ENCODE measurements at regions not wholly inside any gene's neighbourhood (a gene's known extent, or its start where the extent isn't known, plus 50 kb on each side); places are given as distances from the start of the nearest gene placed in this dataset.
"Not testable (repeated sequence)": the region's sequence is repeated elsewhere in the genome, so short reads cannot be mapped to it uniquely, and the experiment has no call there.

DNA sequence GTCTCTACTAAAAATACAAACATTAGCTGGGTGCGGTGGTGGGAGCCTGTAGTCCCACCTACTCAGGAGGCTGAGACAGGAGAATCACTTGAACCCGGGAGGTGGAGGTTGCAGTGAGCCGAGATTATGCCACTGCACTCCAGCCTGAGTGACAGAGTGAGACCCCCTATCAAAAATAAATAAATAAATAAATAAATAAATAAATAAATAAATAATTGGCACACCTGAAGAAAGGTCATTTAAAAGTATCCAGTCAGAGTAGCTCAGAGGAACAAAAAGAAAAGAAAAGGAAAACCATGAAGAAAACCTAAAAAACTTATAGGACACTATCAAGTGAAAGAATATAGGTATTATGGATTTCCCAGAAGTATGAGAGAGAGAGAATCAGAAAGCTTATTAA, 330.1 kb upstream of the AR start:
- DNase-seq: not testable (repeated sequence)

DNA sequence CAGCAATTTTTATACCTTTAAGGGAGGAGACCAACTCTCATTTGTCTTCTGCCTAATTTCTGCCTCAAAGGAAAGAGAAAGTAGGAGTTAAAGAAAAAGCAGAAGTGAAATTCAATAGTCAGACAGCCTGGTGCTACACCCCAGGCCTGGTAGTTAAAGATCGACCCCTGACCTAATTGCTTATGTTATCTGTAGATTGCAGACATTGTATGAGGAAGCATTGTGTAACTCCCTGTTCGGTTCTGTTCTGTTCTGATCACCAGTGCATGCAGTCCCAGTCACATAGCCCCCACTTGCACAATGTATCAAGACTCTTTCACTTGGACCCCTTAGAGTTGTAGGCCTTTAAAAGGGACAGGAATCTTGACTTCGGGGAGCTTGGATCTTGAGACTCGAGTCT, 335.9 kb upstream of the AR start:
- DNase-seq: no peak

DNA sequence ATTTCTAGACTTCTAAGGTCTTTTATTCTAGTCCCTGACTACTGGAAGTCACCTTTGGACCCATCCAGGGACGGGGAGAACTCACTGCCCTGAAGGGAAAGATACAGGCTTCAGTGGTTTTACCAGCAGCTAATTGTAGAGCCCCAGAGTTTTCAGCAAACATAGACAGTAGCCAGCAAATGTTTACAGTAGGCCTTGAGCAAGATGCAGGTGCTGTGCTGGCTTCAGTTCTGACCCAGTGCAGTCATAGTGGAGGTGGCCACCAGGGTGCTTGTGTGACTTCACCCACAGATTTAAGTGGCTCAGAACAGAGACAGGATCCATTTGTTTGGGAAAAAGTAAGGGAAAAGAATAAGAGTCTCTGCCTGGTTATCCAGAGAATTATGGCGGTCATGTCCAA, 384.4 kb upstream of the AR start:
- DNase-seq: no peak

DNA sequence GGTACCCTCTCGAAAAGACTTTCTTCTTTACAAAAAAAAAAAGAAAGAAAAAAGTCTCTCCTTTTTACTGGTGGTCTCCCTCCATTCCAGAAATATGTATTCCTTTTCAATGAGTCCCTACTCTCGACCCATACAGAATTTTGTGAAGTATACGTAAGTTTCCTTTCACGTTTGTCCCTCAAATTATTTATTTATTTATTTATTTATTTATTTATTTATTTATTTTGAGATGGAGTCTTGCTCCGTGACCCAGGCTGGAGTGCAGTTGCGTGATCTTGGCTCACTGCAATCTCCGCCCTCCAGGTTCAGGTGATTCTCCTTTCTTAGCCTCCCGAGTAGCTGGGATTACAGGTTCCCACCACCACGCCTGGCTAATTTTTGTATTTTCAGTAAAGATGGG, 429.2 kb upstream of the AR start:
- no peak for DNase-seq

DNA sequence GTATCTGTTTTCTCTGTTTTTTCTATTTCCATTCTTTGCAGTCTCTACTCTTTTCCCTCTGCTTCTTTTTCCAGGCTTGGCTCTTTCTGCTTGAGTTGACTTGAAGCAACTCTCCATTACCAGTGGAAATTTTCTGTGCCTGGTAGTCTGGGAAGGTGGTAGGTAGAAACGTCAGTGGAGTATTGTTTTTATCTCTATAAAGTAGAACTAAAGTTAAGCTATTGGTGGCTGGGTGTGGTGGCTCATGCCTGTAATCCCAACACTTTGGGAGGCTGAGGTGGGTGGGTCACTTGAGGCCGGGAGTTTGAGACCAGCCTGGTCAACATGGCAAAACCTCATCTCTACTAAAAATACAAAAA, 438.1 kb upstream of the AR start:
- DNase-seq: no peak

DNA sequence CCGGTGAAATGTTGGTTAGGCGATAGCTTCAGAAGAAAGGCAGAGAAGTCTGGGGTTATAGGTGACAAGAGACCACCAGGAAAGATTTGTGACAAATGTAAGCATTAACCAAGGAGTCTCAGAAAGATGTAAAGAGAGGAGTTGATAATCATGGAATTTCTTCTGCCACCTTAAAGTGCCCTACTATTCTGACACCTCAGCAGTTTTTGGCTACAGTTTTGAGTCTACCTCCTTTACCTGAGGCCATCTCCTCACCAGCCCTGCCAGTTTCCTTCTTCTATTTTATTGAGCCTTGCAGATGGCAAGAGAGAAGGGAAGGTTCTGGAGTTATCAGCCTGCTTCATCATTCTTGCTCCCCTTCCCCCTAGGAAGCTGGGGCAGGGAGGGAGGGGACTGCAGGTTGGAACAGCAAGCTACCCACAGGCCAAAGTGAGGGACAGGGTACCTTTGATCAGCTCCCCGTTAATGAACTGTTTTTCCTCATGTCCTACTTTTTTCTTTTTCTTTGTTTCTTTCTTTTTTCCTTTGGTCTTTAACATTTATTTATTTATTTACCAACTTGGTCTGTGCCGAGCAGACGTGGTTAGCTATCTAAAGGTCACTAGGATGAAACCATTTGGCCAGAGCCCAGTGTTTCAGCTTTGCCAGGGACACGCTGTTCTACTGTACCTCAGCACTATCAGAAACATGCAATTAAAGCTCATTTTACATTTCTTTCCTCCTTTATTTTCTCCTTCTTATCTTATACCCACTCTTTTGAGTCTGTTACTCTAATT, 438.7 kb upstream of the AR start:
- DNase-seq: no peak

DNA sequence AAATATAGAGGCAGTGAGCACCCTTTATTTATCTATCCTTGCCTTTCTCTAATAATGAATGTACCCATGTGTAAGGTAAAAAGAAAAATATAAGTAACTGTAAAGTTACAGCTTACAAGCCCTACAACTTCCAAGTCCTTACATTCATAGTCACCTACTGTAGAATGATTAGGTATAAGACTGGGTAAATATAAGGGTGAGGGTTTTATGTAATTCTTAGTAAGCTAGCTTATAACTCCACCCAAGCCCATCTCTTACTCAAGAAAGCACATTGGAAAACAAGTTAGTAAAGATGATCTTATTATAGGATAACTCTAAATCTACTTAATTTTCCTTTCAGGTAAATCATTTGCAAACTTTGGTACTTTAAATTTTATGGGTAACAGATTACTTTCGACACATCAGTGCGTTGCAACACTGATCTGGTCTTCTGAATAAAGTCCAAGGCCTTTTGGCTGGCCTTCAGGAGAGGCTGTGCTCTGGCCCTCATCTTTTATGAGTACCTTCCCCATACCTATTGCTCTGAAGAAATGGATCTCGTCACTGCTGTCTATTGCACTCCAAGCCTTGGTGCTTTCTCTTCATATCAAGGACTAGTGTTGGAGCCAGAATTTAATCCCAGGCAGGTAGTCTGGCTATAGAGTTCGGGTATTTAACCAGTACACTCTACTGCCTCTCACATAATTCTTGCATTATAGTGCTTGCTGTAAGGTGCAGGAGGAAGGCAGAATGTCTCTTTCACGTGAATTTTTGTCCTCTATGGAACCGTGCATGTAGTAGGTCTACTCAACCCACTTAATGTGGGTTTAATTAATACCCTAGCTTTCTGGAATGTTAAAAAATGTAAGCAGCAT, 443.6 kb upstream of the AR start:
- no peak for DNase-seq

DNA sequence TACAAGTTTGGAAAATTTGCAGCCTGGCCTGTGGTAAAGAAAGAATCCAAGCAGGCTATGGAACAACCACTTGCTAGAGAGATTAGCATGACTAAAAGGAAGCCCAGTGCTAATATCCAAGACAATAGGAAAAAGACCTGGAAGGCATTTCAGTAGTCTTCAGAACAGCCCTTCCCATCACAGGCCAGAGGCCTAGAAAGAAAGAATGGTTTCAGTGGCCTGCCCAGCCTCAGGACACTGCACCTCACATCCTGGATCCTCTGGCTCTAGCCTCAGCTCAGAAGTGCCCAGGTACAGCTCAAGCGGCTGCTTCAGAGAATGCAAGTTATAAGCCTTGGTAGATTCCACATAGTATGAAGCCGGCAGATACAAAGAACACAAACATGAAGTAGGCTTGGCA, 449.8 kb upstream of the AR start:
- DNase-seq: no peak

DNA sequence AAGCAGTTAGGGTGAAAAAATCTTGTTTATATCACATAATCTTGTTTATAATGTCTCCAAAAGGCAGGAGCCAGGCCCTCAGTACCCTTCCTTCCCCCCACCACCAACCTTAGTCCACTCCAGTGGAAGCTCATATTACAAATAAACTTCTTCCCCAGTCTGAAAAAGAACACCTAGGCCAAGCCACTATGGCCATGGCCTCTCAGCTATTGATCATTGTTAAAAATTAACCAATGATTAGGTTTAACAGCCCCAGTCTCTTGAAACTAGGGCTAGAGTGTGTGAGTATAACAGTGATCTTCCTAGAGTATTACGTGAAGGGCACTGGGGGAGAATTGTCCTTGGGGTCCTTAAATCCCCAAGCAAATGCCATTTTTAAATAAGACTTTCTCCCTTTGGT, 411.9 kb upstream of the EDA2R start:
- no peak for DNase-seq

DNA sequence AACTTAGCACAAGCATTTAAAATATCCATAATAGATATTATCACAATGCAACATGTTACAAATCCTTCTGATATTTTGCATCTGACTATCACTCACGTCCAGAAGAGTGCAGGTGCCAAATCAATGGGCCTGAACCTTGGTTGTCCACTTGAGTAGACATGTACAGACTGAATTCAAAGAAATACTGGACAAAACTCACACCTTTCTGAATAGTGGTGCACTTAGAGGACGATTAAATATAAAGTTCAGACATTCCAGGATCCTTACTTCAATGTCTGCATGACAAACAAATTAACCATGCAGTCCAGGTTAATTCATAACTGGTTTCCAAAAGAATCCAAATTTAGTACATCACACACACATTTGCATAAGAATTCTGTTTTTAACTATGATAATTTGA, 406.0 kb upstream of the EDA2R start:
- DNase-seq: no peak

DNA sequence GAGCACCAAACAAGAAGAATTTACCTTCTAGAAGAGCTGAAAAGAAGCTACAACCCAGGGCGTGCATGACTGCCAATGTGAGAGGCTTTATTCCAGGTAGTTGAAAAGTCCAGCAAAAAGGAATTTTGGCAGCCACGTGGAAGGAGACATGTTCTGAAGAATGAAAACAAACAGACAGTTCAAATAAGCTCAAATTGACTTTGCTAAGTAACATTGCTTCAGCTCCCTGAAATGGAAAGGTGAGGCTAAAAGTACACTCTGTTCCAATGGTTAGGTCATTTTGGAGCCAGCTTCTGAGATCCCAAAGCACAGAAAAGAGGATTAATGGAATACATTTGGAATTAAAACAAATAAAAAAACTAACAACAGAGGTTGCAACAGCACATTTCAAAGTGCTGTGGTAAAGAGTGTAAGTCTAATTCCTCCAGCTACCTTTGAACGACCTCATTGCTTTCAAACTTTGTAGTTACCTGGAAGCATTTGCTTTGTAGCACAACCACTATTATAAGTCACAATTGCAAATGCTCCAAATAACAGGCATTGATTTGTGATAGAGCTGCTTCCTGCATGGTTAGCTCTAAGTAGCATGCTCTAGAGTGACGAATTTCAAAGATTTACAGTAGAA, 405.3 kb upstream of the EDA2R start:
- no peak for DNase-seq

DNA sequence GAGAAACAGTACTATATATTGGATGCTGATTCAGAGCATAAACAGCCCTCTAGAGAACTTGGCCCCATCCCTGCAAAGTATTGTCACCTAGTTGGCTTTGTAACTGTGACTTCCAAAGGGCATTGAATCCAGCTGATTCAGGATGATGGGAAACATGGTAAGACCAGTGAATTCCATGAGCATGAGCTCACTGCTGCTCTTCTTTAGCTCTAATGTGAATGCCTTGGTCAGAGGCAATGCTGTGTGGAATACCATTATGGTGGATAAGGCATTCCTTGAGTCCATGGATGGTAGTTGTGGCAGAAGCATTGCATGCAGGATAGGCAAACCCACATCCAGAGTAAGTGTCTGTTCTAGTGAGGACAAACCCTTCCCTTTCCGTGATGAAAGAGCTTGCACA, 365.6 kb upstream of the EDA2R start:
- no peak for DNase-seq

DNA sequence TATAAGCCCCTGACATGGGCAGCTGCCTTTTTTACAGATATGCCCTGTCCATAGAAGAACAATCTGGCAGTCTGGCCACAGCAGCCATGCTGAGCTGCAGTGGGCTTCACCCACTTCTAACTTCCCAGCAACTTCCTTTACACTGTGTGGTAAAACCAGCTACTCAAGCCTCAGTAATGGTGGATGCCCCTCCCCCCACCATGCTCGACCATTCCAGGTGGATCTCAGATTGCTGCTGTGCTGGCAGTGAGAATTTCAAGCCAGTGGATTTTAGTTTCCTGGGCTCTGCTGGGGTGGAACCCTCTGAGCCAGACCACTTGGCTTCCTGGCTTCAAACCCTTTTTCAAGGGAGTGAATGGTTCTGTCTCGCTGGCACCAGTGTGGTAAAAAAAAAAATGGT, 355.9 kb upstream of the EDA2R start:
- DNase-seq: no peak

DNA sequence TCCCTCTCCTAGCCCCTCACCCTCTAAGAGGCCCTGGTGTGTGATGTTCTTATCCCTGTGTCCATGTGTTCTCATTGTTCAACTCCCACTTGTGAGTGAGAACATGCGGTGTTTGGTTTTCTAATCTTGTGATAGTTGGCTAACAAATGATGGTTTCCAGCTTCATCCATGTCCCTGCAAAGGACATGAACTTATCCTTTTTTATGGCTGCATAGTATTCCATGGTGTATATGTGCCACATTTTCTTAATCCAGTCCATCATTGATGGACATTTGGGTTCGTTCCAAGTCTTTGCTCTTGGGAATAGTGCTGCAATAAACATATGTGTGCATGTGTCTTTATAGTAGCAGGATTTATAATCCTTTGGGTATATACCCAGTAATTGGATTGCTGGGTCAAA, 353.2 kb upstream of the EDA2R start:
- DNase-seq: not testable (repeated sequence)

DNA sequence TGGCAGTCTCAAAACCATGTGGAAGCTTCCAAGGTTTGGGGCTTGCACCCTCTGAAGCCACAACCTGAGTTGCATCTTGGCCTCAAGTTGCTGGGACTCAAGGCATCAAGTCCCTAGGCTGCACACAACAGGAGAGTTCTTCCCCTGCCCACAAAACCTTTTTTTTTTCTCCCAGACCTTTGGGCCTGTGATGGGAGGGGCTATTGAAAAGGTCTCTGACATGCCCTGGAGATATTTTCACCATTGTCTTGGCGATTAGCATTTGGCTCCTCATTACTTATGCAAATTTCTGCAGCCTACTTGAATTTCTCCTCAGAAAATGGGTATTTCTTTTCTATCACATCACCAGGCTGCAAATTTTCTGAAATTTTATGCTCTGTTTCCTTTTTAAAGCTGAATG, 349.5 kb upstream of the EDA2R start:
- DNase-seq: no peak

DNA sequence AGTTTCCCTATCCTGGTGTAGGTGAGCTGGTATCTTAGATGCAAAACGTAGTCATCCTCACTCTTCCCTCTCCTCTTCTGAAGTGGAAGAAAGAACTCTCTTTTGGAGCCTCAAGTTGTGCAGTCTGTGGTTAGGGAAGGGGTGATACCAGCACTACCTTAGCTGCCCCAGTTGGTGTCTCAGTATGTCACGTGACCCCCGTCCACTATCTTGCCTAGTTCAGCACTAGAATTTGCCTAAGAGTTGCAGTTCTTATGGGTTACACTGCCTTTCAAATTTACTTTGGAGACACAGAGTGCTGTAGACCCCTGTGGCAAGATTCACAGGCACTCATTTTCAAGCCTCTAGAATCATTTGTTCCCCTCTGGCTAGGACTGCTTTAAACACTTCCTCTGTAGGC, 322.8 kb upstream of the EDA2R start:
- DNase-seq: no peak

DNA sequence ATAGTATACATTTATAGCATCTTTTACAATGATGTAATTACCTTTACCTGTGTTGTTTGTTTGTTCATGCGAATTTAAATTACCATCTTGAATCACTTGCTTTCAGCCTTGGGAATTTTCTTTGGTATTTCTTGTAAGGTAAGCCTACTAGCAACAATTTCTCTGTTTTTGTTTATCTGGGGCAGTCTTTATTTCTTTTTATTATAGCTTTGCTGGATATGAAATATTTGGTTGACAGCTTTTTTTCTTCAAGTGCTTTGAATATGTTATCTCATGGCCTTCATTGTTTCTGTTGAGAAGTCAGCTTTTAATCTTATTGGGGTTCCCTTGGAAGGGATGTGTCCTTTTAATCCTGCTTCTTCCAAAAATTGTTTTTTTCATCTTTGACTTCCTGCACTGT, 292.8 kb upstream of the EDA2R start:
- no peak for DNase-seq

DNA sequence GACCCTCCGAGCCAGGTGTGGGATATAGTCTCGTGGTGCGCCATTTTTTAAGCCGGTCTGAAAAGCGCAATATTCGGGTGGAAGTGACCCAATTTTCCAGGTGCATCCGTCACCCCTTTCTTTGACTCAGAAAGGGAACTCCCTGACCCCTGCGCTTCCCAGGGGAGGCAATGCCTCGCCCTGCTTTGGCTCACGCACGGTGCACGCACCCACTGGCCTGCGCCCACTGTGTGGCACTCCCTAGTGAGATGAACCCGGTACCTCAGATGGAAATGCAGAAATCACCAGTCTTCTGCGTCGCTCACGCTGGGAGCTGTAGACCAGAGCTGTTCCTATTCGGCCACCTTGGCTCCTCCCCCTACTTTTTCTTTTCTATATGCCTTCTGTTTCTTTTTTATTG, 291.6 kb upstream of the EDA2R start:
- not testable (repeated sequence) for DNase-seq

DNA sequence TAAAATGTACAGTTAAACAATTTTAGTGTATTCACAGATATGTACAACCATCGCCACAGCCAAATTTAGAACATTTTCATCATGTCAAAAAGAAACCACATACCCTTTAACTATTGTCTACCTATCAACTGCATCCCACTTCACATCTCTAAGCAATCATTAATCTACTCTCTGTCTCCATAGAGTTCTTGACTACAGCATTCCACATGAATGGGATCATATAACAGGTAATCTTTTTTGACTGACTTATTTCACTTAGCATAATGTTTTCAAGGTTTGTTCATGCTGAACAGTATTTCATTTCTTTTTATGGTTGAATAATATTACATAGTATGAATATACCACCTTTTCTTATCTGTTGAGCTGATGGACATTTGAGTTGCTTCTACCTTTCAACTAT, 281.4 kb upstream of the EDA2R start:
- no peak for DNase-seq

DNA sequence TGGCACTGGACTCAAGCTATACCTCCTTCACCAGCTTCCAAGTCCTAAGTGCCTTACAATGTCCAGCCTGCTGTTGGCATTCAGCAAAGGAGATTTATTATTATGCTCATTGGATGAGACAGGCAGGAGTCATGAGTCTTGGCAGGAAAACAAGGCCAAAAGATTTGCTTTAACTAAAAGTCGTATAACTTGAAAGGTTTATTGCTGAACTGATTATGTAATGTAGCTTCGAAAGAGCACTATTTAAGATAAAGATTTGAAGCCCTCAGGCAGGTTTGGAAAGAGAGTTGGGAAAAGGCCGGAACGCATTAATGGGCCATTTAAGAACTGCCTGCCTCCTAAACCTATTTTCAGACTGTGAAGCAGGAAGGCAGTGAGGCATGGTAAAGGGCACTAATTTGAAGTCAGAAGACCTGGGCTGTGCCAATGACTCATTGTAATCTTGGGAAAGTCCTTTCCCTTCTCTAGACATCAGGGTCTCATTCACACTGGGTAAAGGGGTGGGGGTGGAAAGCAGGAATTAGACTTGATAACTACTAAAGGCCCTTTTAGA, 280.5 kb upstream of the EDA2R start:
- DNase-seq: no peak

DNA sequence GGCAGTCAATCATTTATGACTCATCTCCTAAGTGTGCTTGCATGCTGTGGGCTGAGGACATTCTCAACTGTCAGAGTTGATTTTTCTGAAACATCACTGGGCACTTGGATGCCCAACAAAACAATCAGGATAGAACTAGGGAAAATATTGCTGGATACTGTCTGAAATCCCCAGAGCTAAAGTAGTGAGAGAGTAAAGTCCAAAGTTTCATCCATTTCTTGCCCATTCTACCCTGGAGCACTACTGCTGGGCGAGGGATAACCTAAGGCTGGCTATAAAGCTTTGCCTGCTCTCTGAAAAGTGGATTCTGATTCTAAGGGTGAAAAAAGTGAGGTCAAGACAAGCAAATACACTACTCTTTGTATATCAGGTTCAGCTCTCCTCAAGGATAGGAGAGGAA, 279.6 kb upstream of the EDA2R start:
- DNase-seq: no peak

DNA sequence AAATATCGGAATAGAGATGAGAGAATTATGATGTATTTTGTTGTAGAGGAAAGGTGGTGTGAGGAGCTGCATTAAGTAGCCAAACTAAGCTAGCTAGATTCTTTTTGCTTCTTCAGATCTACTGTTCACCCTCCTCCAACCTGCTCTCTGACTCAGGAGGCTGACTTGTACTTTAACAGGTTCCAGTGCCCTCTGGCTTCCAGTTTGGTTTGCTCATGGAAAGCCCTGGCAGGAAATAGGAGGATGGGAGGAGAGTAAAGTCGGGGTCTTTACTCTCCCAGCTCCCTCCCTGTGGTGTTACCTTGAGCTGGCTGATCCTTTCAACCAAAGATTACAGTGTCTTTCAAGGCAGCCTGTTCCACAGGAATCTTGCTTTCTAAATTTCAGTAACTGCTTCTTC, 277.0 kb upstream of the EDA2R start:
- DNase-seq: no peak

DNA sequence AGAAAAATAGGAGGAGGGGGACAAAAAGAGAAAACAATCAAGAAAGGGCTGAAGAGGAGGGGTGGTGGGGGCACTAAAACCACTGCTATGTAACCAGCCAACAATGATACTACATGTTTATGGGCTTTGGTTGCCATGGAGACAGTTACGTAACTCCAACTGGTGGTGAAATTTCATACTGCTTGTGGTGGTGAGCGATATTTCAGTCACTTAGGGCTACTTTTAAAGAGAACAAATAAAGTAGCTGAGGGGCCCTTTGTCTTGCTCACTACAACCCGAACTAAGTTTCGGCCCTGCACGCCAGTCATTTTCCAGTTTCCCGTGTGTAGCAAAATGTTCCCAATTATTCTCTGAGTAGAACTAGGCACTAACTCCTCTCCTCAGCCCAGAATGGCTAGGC, 275.2 kb upstream of the EDA2R start:
- no peak for DNase-seq

DNA sequence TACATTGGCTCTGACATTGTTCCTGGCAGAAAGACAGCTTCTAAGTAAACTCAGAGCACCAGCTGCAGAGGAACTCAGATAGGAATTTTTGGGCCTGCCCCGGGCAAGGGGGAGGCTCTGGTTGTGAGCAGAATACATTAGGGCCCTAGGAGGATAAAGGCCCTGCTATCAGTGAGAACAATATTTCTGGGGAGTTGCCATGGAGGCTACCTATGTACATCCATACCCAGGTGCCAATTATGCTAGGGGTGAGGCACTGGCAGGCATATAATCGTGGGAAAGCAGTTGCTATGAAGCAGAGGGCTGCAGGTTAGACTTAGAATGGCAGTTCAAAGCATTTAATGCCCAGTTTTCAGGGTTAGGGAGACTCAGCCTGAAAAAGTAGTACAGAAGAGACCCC, 273.5 kb upstream of the EDA2R start:
- no peak for DNase-seq

All from activated CD8-positive, alpha-beta memory T cell treated with anti-CD3 and anti-CD28 coated beads, Interleukin-2, amount 50 U/mL, for 48 hours (primary cell).